ENCODE measurements at regions not wholly inside any gene's neighbourhood (a gene's known extent, or its start where the extent isn't known, plus 50 kb on each side); places are given as distances from the start of the nearest gene placed in this dataset.

DNA sequence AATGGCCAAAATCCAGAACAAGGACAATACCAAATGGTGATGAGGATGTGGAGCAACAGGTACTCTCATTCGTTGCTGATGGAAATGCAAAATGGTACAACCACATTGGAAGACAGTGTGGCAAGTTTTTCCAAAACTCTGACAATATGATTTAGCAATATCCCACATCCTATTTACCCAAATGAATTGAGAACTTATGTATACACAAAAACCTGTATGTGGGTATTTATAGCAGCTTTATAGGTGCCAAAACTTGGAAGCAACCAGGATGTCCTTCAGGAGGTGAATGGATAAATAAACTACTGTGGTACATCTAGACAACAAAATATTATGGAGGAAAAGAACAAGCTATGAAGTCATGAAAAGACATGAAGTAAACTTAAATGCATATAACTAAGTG is 156.5 kb downstream of the TFAP2A start:
- in situ Hi-C loops (cut with MboI; ENCODE audit: low sequenced_read_pairs) (no loop called here), intact Hi-C loops (cut with micrococcal nuclease) (loop anchor here (5.0 to 10.0 kb wide), 2 partner anchors 154 to 714 kb away; no protein-coding TSS in a partner anchor), dilution Hi-C loops (cut with HindIII; ENCODE audit: low sequenced_read_pairs, unreplicated experiment) (no loop called here)
- no peak overlapping the region for H4K5ac ChIP-seq (ENCODE audit: low read depth, low read length)
- H3K23ac ChIP-seq (ENCODE audit: low read depth, low read length), result no peak overlapping the region
- H4K8ac ChIP-seq (ENCODE audit: low read depth in 2 of 2, low read length in 2 of 2), result no peak overlapping the region
- no peak overlapping the region for H2BK120ac ChIP-seq (ENCODE audit: low read depth, low read length)
- H4K20me1 ChIP-seq (ENCODE audit: insufficient read depth, low read length), result no peaks in the 10 kb centered on the region
- no peak overlapping the region for H2BK5ac ChIP-seq (ENCODE audit: low read depth, low read length, poor library complexity, severe bottlenecking)
- no peak overlapping the region for H3K9ac ChIP-seq (ENCODE audit: low read depth, low read length)
- H2AFZ ChIP-seq (replicated peaks; ENCODE audit: low read length, poor library complexity), result no peak overlapping the region
- H3K4me2 ChIP-seq (ENCODE audit: low read depth, low read length), result no peak overlapping the region
- H3K4ac ChIP-seq (ENCODE audit: low read depth, low read length), result no peak overlapping the region
- H3K4me1 ChIP-seq (ENCODE audit: control insufficient read depth, insufficient read depth, low read length), result no peaks in the 10 kb centered on the region
- H3K56ac ChIP-seq (ENCODE audit: extremely low read depth, insufficient read depth, low read length), result no peak overlapping the region
- H3K27ac ChIP-seq (ENCODE audit: insufficient read depth, low read length), result no peak overlapping the region
- no peaks in the 10 kb centered on the region for H3K27me3 ChIP-seq (ENCODE audit: control insufficient read depth, insufficient read depth, low read length)
- ChIA-PET POLR2A (ENCODE audit: unreplicated experiment) (no interaction called here), CTCF (no interaction called here)
- no peak overlapping the region for H2BK15ac ChIP-seq (ENCODE audit: low read depth, low read length)
- no peak overlapping the region for H3K18ac ChIP-seq (ENCODE audit: low read depth, low read length)
- H3K9me1 ChIP-seq (ENCODE audit: insufficient read depth, low read length), result no peaks in the 10 kb centered on the region
- no peak overlapping the region for H4K91ac ChIP-seq (ENCODE audit: insufficient read depth, low read depth, low read length)
- no peak overlapping the region for H2AK5ac ChIP-seq (ENCODE audit: low read depth, low read length)
- ATAC-seq (ENCODE audit: low read depth), result no peak
- no peak overlapping the region for H2BK20ac ChIP-seq (ENCODE audit: low read depth, low read length)
- no peaks in the 10 kb centered on the region for H3K79me1 ChIP-seq (ENCODE audit: low read depth in 1 of 2, low read length in 2 of 2)
- TF ChIP-seq MAZ (IDR thresholded peaks at IDR 0.05; ENCODE audit: borderline replicate concordance, low read depth, low read length), result no peak
- no peak for DNase-seq
- peaks cover 3% of the 10 kb centered on the region; the same call in 1 of the 2 replicates for H3K9me3 ChIP-seq (ENCODE audit: control insufficient read depth, insufficient read depth, low read length)
- BruUV-seq (replicated peaks), result no TSS peak
- H3K36me3 ChIP-seq (ENCODE audit: control insufficient read depth, insufficient read depth, low read length), result no peaks in the 10 kb centered on the region
- WGBS, 2 experiments (ENCODE audit: extremely low coverage in 2 of 2, insufficient read length in 1 of 2), result no CpG with 5 or more reads among the region's 1 CpG
- no peak overlapping the region for H3K4me3 ChIP-seq (ENCODE audit: insufficient read depth, low read depth, low read length)
- no peak overlapping the region for H2AK9ac ChIP-seq (replicated peaks; ENCODE audit: low read depth, low read length, poor library complexity)
- H3K14ac ChIP-seq (replicated peaks; ENCODE audit: low read depth, low read length), result no peak overlapping the region
